HS-27A (cell line): ENCODE measurements at regions not wholly inside any gene's neighbourhood (a gene's known extent, or its start where the extent isn't known, plus 50 kb on each side); places are given as distances from the start of the nearest gene placed in this dataset.

Source experiments
- DNase-seq: peaks from one replicate; pipeline ENCODE4 v3.0.0-alpha.2; 2012; ENCODE audit warnings: low read depth, missing footprints

DNA sequence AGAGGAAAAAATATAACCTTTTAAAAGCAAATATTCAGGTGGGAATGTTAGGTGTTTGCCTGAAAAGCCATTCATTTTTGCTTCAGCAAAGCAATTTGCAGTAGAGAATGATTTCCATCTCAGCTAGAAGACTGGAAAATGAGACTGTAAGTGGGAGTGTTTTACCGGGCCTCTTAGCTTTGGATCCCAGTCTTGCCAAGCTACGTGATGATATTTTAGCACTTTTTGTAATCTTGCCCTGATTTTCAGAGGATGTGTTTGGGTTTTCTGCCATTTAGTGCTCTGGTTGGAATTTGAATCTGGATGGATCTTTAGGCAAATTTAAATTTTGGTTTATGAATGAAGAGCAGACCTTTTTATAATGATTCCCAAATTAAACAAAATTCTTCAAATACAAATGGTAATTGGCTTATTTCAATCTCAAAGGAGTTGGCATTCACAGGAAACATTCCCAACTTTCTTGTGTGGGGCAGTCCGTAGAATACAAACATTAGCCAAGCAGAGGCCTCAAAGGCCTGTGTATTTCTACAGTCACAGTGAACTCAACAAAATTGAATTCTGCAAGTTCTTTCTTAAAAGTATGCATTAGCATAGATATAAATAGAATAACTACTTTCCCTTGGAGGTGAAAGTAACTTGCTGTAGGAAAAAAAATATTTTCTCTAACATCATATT is 646.4 kb downstream of the CDY2B start:
- DNase-seq = no peak

GRCh38 chrY:17231994-17232393 is 648.0 kb downstream of the CDY2B start:
- no peak for DNase-seq

DNA sequence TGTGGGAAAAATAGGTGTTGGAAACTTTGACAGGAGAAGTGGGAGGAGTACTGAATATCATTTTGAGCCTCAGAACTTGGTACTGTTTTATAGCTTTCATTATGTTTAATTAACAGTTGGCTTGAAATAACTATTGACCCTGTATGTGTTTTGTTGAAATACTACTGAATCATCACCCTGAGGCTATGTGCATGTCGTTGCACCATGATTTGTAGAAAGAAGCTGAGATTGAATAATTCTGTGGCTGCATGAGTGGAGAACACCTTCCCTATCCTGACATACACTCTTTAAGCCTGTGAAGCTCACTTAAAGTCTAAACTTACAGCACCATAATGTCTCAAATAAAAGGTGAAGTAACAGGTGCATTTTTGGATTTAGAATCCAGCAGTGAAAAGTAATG is 656.5 kb downstream of the CDY2B start:
- DNase-seq = no peak

DNA sequence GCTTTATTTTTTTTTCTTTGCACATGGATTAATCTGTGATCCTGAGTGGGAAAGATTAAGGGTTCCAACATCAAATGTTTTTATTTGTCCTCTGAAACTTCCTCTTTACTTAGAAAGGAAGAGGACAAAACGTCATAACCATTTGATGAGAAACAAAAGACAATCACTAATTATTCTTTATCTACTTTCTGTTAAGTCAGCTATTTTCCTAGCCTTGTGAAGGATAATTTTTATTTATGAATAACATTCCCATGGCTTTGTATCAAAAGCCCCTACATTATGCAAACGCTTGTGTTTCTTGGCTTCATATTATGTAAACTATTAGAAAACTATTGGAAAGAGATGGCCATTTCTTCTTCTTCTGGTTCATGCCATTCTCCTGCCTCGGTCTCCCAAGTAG is 677.6 kb downstream of the CDY2B start:
- DNase-seq = no peak

DNA sequence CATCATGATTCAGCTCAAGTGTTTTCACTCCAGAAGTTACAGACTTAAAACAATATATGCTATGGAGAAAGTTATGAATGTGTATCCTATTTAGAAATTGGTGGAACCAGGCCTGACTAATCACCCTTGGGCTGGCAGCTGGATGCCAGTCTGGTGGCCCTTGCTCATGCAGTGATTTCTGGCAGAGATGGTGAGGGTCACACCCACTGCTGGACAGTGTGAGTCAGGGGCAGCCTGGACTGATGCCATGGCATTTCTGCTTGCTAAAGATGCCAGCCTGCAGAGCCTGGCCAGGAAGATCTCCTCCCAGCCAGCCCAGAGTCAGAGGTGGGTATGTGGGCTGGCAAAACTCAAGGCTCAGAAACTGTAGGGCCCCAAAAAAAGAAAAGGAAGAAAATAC is 695.7 kb downstream of the CDY2B start:
- DNase-seq = peak; percentile 64

- no peak for DNase-seq
Measured at GRCh38 chrY:17166881-17167280, 713.1 kb downstream of the CDY2B start.

- DNase-seq = no peak
Measured at GRCh38 chrY:17122166-17122565, 757.9 kb downstream of the CDY2B start.

DNA sequence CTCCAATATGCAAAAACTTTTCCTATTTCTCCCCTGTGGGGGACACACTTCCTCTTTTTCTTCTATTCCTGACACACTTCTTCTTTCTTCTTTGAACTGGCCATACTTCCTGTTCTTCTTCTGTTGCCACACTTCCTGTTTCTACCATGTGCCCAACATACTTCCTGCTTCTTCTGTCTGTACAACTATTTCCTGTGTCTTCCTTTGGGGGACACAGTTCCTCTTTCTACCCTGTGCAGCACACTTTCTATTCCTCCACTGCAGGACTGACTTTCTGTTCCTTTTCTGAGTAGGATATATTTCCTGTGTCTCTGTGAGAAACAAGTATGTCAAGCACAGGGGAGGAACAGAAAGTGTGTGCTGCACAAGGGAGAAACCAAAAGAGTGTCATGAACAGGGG is 794.7 kb downstream of the CDY2B start:
- no peak for DNase-seq

GRCh38 chrY:17079887-17080286 is 800.1 kb downstream of the CDY2B start:
- no peak for DNase-seq

DNA sequence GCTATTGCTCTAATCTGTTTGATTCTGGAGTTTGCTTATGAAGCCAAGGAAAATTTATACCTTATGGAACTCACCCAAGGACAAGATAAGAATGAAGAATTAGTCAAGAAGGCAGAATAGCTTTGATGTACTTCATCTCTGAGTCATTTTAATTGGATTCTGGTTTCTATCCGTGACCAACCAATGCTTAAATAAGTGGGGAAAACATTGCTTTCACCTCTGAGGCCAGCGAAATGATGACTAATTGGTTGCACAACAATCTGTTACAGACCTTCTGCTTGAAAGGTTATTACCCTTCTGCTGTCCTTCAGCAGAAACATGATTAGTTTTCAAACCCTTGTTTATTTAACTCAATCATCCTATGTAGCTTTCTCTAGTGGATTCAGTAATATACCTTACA is 812.7 kb downstream of the CDY2B start:
- peak; percentile 24 for DNase-seq

- no peak for DNase-seq
Measured at GRCh38 chrY:17053041-17053440, 827.0 kb downstream of the CDY2B start.

- no peak for DNase-seq
Measured at GRCh38 chrY:17050374-17050773, 829.6 kb downstream of the CDY2B start.

GRCh38 chrY:17045124-17045523 is 834.9 kb downstream of the CDY2B start:
- DNase-seq = no peak

DNA sequence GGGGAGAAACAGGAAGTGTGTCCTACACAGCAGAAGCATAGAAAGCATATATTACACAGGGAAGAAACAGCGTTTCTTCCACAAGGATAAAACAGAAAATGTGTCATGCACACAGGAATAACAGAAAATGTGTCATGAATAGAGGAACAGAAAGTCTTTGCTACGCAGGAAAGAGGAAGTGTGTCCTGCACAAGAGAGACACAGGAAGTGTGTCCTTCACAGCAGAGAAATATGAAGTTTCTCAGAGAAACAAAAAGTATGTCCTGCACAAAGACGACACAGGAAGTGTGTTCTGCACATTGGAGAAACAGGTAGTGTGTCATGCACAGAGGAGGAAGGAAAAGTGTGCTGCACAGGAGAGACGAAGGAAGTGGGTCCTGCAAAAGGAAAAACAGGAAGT is 835.3 kb downstream of the CDY2B start:
- no peak for DNase-seq

DNA sequence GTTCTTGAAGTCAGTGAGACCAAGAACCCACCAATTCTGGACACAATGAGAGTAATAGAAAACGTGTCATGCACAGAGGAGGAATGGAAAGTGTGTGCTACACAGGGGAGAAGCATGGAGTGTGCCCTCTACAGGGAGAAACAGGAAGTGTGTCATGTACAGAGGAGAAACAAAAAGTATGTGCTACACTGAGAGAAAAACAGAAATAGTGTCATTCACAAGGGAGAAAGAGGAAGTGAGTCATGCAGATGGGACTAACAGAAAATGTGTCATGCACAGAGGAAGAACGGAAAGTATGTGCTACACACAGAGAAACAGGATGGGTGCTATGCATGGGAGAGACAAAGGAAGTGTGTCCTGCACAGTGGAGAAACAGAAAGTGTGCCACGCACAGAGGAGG is 835.7 kb downstream of the CDY2B start:
- DNase-seq = no peak

GRCh38 chrY:17038439-17038838 is 841.6 kb downstream of the CDY2B start:
- no peak for DNase-seq

DNA sequence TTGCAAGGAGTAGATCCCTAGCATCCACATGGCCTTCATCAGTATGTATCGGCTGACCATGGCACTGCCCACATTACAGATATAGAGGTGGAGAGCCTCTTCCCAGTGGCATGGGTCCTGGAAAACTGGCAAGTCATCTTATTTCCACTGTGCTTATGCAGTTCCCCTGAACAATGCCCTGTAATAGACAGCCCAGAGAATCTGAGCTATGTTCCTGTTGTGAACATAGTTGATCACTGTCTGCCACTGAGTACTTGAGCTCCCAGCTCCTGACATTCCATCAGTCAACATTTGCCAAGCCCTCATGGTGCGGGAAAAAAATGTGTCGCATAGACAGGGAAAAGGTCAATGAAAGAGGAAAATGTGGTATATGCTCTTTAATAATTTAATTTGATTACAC is 861.9 kb downstream of the CDY2B start:
- no peak for DNase-seq

DNA sequence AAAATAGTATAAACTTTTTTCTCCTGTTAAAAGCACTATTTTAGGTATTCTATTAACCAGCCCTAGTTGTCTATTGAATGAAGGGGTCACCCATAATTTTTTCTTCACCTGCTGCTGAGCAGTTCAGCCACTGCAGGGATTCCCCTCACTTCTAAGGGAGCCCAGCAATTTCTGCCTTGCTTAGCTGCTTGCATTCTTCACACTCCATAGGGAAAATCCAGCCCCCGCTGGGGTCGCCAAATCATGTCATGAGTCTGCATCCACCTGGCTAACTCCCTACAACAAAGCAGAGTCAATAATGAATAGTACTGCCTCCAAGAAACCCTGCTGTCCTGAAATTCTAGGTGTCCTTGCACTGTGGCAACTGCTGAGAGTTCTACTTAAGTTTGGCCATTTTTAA is 886.5 kb downstream of the CDY2B start:
- no peak for DNase-seq

DNA sequence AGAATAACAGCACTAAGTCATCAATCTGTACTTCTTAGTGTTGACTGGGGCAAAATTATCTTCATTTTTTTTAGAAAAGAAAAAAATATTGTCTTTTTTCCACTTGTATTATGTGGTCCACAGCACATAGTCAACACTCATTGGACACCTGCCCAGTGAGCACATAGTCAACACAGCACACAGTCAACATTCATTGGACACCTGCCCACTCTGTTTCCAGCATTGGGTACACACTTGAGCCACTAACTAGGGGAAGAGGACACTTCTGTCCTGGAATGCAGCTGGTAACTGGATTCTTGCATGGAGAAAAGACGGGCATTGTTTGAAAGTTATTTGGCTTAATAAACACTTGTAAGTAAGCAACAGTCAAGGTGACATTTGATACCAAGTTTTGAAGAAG is 898.2 kb downstream of the CDY2B start:
- DNase-seq = no peak

GRCh38 chrY:16959071-16959470 is 920.9 kb downstream of the CDY2B start:
- DNase-seq = no peak

- no peak for DNase-seq
Measured at GRCh38 chrY:16947221-16947620, 932.8 kb downstream of the CDY2B start.
